IMR-90 (cell line): ENCODE measurements at regions not wholly inside any gene's neighbourhood (a gene's known extent, or its start where the extent isn't known, plus 50 kb on each side); places are given as distances from the start of the nearest gene placed in this dataset.

Experiments used
- ATAC-seq: fragments of 200-7000 bp; cut with Tn5 transposase; 2 replicates; pipeline ENCODE4 v1.9.1; 2020; ENCODE audit warnings: low read depth, mild to moderate bottlenecking, moderate library complexity
- BruUV-seq: library from RNA; stranded (reverse); fragments of 400-500 nt; replicated peaks from 2 replicates; lab custom pipeline; 2021; lab: Mats Ljungman, UMichigan
- CTCF ChIA-PET: fragments of 300-600 bp; formaldehyde crosslinking; extraction: SDS; loops from one replicate; lab custom pipeline; 2021; ENCODE audit warnings: antibody characterized with exemption; lab: Yijun Ruan, JAX
- POLR2A ChIA-PET: fragments of 300-600 bp; sonication (Branson Sonifier 250); formaldehyde crosslinking; loops from one replicate; lab custom pipeline; 2022; ENCODE audit warnings: antibody characterized with exemption; ENCODE audit not compliant: unreplicated experiment; lab: Charles Lee
- DNase-seq: peaks from one replicate; pipeline ENCODE4 v3.0.0; 2013
- H2AFZ ChIP-seq: replicated peaks from 2 replicates; pipeline ENCODE3; 2013; ENCODE audit warnings: low read length, mild to moderate bottlenecking; ENCODE audit not compliant: poor library complexity
- H2AK5ac ChIP-seq: 2 replicates; pipeline ENCODE4 v1.6.1; 2013; ENCODE audit warnings: low read depth, low read length, inconsistent platforms
- H2AK9ac ChIP-seq: replicated peaks from 2 replicates; pipeline ENCODE3; 2013; ENCODE audit warnings: mild to moderate bottlenecking, low read depth, low read length, moderate library complexity; ENCODE audit not compliant: poor library complexity
- H2BK120ac ChIP-seq: 2 replicates; pipeline ENCODE4 v1.6.1; 2013; ENCODE audit warnings: low read depth, low read length, inconsistent platforms
- H2BK15ac ChIP-seq: 3 replicates; pipeline ENCODE4 v1.6.1; 2013; ENCODE audit warnings: low read depth, low read length, inconsistent platforms
- H2BK20ac ChIP-seq: 2 replicates; pipeline ENCODE4 v1.6.1; 2013; ENCODE audit warnings: low read depth, mild to moderate bottlenecking, inconsistent platforms, low read length, moderate library complexity
- H2BK5ac ChIP-seq: 2 replicates; pipeline ENCODE4 v1.6.1; 2013; ENCODE audit warnings: mild to moderate bottlenecking, low read depth, low read length, inconsistent platforms; ENCODE audit not compliant: poor library complexity, severe bottlenecking
- H3K14ac ChIP-seq: replicated peaks from 2 replicates; pipeline ENCODE4 v1.6.1; 2013; ENCODE audit warnings: low read depth, low read length, inconsistent platforms
- H3K18ac ChIP-seq: 2 replicates; pipeline ENCODE4 v1.6.1; 2013; ENCODE audit warnings: low read depth, low read length, control low read depth
- H3K23ac ChIP-seq: 2 replicates; pipeline ENCODE4 v1.6.1; 2013; ENCODE audit warnings: low read depth, low read length, inconsistent platforms
- H3K27ac ChIP-seq: 2 replicates; pipeline ENCODE4 v1.5.1; 2013; ENCODE audit warnings: mild to moderate bottlenecking, control low read depth, low read length; ENCODE audit not compliant: insufficient read depth
- H3K27me3 ChIP-seq: 2 replicates; pipeline ENCODE4 v1.6.1; 2013; ENCODE audit warnings: low read length; ENCODE audit not compliant: control insufficient read depth, insufficient read depth
- H3K36me3 ChIP-seq: 2 replicates; pipeline ENCODE4 v1.6.1; 2013; ENCODE audit warnings: low read length, mixed read lengths; ENCODE audit not compliant: control insufficient read depth, insufficient read depth
- H3K4ac ChIP-seq: 2 replicates; pipeline ENCODE4 v1.6.1; 2013; ENCODE audit warnings: low read depth, low read length, inconsistent platforms
- H3K4me1 ChIP-seq: 2 replicates; pipeline ENCODE4 v1.6.1; 2013; ENCODE audit warnings: low read length, mixed read lengths; ENCODE audit not compliant: control insufficient read depth, insufficient read depth
- H3K4me2 ChIP-seq: 2 replicates; pipeline ENCODE4 v1.6.1; 2013; ENCODE audit warnings: low read depth, mild to moderate bottlenecking, control low read depth, low read length, moderate library complexity
- H3K4me3 ChIP-seq: 2 replicates; pipeline ENCODE4 v1.5.1; 2013; ENCODE audit warnings: low read depth, mild to moderate bottlenecking, control low read depth, low read length, moderate library complexity; ENCODE audit not compliant: insufficient read depth
- H3K56ac ChIP-seq: 2 replicates; pipeline ENCODE4 v1.6.1; 2013; ENCODE audit warnings: low read length, inconsistent platforms; ENCODE audit not compliant: insufficient read depth; ENCODE audit errors: extremely low read depth
- H3K79me1 ChIP-seq, 2 experiments: 2 replicates each; pipeline ENCODE4 v1.6.1; 2013; ENCODE audit warnings: low read length in 2 of 2, inconsistent platforms in 1 of 2, low read depth in 1 of 2
- H3K9ac ChIP-seq: 2 replicates; pipeline ENCODE4 v1.6.1; 2013; ENCODE audit warnings: low read depth, low read length, control low read depth
- H3K9me1 ChIP-seq: 2 replicates; pipeline ENCODE4 v1.6.1; 2013; ENCODE audit warnings: low read length, inconsistent platforms; ENCODE audit not compliant: insufficient read depth
- H3K9me3 ChIP-seq: 2 replicates; pipeline ENCODE4 v1.6.1; 2013; ENCODE audit warnings: low read length; ENCODE audit not compliant: control insufficient read depth, insufficient read depth
- H4K20me1 ChIP-seq: 2 replicates; pipeline ENCODE4 v1.6.1; 2013; ENCODE audit warnings: low read length, inconsistent platforms; ENCODE audit not compliant: insufficient read depth
- H4K5ac ChIP-seq: 2 replicates; pipeline ENCODE4 v1.6.1; 2013; ENCODE audit warnings: mild to moderate bottlenecking, low read depth, low read length, control low read depth
- H4K8ac ChIP-seq, 2 experiments: 2 replicates each; pipeline ENCODE4 v1.6.1; 2013; ENCODE audit warnings: low read depth in 2 of 2, low read length in 2 of 2, control low read depth in 1 of 2, inconsistent platforms in 1 of 2
- H4K91ac ChIP-seq: 2 replicates; pipeline ENCODE4 v1.6.1; 2013; ENCODE audit warnings: low read depth, low read length, inconsistent platforms; ENCODE audit not compliant: insufficient read depth
- CTCF ChIP-seq: conservative IDR thresholded peaks from 2 replicates; pipeline ENCODE4 v1.5.1; 2012; ENCODE audit warnings: mild to moderate bottlenecking, low read depth, low read length, improper control_type of control experiment
- MAFK ChIP-seq: IDR thresholded peaks from 2 replicates; pipeline ENCODE4 v1.6.1; 2012; ENCODE audit warnings: low read depth, low read length, improper control_type of control experiment
- WGBS, 2 experiments: methylation state at CpG; one replicate each; pipeline versions ENCODE4 v1.1.5 to v1.1.7; 2013; ENCODE audit warnings: missing lambda C conversion rate in 2 of 2; ENCODE audit not compliant: insufficient read length in 1 of 2; ENCODE audit errors: extremely low coverage in 2 of 2; 5-methylcytosine and 5-hydroxymethylcytosine counted together
- dilution Hi-C: fragments of 300-500 bp; cut with HindIII; formaldehyde crosslinking; loops from one replicate; pipeline ENCODE4 v1.14.3; 2018; ENCODE audit warnings: low sequenced_read_pairs; ENCODE audit not compliant: unreplicated experiment
- in situ Hi-C: fragments of 300-500 bp; cut with MboI; formaldehyde crosslinking; loops from 3 replicates; pipeline ENCODE4 v1.14.3; 2019; ENCODE audit warnings: low sequenced_read_pairs, inconsistent platforms, mixed read lengths
- intact Hi-C: fragments of 100-400 bp; cut with micrococcal nuclease; formaldehyde crosslinking; loops from 2 replicates; pipeline ENCODE4 v1.10.0; 2022

- Histone ChIP-seq H3K9me3 (no peaks in the 10 kb centered on the region), H2AFZ (no peak overlapping the region), H3K4me2 (no peak overlapping the region), H3K56ac (no peak overlapping the region), H2BK120ac (no peak overlapping the region), H3K4me1 (no peaks in the 10 kb centered on the region), H3K27ac (no peak overlapping the region), H4K8ac (no peak overlapping the region), H3K79me1 (no peaks in the 10 kb centered on the region), H3K4me3 (no peak overlapping the region), H3K36me3 (no peaks in the 10 kb centered on the region), H2BK5ac (no peak overlapping the region), H3K9ac (no peak overlapping the region), H3K4ac (no peak overlapping the region), H4K91ac (no peak overlapping the region), H3K14ac (no peak overlapping the region), H2BK20ac (no peak overlapping the region), H2BK15ac (no peak overlapping the region), H4K5ac (no peak overlapping the region), H3K18ac (no peak overlapping the region), H2AK9ac (no peak overlapping the region), H3K9me1 (no peaks in the 10 kb centered on the region), H3K23ac (no peak overlapping the region), H4K20me1 (no peaks in the 10 kb centered on the region), H3K27me3 (no peaks in the 10 kb centered on the region), H2AK5ac (no peak overlapping the region)
- ATAC-seq (no peak), DNase-seq (peak; percentile 4)
- ChIA-PET POLR2A (no interaction called here), CTCF (interaction anchor here (0.6 kb wide), 1 partner anchor 309 kb away, joined by 4 read pairs; no protein-coding TSS in a partner anchor)
- intact Hi-C loops = no loop called here
- dilution Hi-C loops = no loop called here
- no CpG with 5 or more reads among the region's 1 CpG for WGBS, 2 experiments
- TF ChIP-seq MAFK (no peak), CTCF (peak; percentile 27; the same call in 1 of the 2 replicates)
- no TSS peak for BruUV-seq
- in situ Hi-C loops = no loop called here
Observed at GRCh38 chr4:77473509-77473908, 132.1 kb upstream of the CXCL13 start.
